T-helper 1 cell treated with Interleukin-12 subunit alpha and Interleukin-12 subunit beta and Interleukin-4 antibody, amounts not matched to agents 30 ng/mL and 1 ng/mL, for 36 hours (primary cell): ENCODE measurements at regions not wholly inside any gene's neighbourhood (a gene's known extent, or its start where the extent isn't known, plus 50 kb on each side); places are given as distances from the start of the nearest gene placed in this dataset.

Source experiments
- intact Hi-C: fragments of 100-400 bp; cut with micrococcal nuclease; formaldehyde crosslinking; loops from one replicate; pipeline ENCODE4 v1.15.1; 2024

DNA sequence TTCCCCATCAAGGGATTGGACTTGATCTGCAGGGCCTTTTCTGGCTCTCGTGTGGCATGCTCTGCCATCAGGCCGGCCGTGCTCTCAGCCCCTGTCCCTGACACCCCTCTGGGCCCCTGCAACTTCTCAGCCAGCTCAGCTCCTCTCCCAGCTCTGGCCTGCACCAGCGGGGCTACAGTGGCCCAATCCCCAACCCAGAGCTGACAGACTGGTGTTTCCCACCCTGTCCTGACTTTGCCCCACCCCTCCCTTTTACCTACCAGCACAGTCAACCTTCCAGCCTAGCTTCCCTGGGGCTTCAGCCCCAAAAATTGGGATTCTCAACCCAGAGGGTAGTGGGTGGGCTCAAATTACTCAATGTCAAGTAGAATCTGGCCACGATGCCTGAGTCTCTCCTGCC, 149.3 kb downstream of the SYF2 start:
- intact Hi-C loops, result no loop called here

DNA sequence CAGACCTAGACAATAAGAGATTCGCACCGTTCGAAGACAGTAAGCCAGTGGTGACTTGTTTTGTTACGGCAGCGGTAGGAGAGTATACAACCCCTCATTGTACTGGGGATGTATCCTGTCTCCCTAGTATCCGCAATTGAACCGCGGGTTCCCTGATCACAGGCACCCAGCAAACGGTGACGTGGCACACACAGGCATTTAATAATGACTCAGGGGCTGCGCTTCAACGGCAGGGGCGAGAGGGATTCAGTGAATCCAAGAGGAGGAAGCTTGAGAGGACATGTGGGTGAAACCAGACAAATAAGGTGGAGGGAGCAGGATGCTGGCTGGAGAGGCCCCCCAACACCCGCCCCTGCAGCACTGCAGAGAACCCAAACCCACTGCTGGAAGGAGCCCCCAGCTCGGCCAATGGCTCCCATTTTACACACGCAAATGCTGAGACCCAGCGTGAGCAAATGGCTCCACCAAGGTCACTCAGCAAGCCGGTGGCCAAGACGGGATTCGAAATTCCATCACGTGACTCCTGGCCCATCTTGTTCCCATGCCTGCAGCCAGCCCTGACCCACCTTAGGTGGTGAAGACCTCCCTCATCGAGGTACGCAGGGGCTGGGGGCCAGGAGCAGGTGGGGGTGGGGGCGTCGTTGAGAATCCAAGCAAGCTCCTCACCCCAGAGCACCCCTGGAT, 149.9 kb downstream of the SYF2 start:
- intact Hi-C loops, result no loop called here

DNA sequence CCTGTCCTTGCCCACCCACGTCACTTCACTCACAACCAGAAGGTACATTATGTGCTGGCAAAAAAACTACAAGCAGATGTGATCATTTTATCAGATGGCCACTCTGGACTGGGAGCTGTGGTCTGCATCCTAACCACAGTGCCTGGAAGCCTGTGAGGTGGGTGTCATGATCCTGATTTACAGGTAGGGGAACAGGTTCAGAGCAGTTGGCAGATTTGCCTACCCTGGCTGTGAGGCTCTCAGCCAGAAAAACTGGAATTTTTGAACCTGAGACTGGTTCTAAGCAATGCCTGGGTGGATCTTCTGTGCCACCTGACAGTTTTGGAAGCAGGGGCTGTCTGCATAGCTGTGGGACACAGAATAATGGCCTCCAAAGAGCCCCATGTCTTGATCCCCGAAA, 150.8 kb downstream of the SYF2 start:
- intact Hi-C loops, result no loop called here

DNA sequence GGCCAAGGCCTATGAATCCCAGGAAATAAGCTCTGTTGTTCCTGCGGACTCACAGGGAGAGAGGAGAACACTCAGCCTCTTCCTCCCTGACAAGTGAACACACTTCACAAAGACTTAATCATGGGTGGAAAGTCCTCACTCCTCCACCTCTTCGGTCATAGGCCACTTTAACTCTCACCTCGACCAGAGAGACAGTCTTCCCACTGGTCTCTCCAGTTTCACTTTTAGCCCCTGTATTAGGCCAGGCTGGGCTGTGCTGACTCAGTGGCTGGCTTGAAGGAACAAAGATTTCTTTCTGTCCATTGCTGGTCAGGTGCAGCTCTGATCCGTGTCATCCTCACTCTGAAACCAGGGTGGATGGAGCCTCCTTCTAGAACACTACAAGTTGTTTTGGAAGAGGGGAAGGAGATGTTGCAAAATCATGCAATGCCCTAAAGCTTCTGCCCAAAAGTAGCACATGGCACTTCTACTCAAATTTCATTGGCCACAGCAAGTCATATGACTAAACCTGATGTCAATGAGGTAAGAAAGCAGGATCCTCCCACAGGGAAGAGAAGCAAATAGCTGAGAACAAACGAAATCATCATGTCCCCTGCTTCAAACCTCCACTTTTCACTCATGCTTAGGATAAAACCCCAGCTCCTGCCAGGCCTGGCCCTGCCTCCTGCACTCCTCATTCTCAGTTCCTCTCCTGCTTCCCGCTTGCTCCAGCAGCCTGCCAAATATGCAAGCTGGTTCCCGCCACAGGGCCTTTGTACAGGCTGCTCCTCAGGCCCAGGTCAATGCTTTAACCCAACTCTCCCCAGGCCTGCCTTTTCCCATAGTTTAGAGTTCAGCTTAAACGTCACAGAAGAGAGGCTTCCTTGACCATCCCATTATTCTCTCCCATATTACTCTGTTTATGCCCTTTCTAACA, 150.5 kb upstream of the RUNX3 start:
- intact Hi-C loops, result no loop called here

DNA sequence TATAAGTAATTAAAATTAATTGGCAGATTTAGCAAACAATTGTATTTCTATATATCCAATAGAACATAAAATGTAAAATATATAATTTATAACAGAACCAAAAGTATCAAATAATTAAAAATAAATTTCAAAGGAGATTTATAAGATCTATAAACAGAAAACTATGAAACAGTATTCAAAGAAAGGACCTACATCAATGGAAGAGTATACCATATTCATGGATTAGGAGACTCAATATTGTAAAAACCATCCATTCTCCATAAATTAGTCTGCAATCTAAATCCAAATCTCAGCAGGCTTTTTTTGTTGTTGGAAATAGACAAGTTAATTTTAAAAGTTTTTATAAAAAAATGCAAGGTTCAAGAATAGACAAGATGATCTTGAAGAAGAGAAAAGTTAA, 149.0 kb upstream of the RUNX3 start:
- intact Hi-C loops, result no loop called here

DNA sequence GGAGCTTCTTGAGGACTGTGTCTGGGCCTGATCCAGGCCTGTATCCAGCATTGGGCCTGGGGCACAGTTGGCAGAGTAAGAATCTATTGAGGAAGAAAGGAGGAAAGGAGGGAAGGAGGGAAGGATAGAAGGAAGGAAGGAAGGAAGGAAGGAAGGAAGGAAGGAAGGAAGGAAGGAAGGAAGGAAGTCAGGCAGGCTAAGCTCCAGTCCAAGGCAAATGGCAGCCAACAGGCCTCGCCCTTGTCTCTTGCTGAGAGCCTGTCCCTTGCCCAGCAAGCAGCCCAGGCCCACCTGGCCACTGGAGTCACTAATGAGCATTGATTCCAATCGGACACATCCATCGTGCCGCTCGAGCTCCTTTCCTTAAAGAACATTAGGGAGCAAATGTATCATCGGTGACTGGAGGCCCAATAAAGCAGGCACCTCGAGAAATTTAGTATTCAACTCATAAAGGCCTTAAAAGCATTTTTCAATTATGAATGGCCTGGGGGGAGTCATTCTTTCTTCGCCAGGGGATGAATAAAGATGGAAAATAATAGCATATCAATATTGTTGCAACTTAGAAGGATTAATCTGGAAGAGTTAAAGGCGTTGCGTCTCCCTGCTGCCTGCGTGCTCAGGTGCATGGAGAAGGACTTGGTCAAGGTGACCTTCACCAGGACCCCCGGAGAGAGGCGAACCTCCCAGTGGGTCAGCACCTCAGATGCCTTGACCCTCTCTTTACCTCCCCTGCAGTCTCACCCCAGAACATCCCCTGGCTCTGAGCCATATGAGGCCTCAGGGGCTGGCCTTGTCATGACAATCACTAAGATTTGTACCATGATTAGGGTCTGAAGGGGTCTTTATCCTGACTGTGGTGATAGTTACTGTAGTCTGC, 144.5 kb upstream of the RUNX3 start:
- intact Hi-C loops, result no loop called here

DNA sequence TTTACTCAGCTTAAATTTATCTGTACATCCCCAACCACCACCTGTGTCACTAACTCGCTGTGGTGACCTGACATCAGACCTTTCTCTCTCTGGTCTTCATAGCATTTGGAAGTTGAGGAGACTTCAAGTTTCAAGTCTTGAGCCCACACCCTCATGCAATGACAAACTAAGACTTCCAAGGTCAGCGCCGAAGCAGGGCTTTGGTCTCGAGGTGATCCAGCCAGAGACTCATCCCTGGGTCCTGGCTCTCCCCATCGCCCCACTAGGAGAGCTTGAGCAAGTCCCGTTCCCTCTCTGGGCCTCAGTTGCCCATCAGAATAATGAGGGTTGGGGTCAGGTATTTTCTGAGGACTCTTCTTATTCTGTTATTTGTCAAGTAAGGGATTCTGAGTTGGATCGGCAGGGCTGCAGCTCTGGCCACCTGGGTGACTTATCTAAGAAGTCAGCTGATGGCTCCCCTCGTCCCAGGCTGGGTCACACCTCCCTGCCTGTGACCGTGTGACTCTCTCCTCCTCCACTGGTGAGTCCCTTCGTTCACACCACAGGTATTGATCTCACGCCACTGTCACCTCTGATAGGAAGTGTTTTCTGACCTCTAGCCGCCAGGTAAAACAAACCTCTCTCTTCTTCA, 143.7 kb upstream of the RUNX3 start:
- intact Hi-C loops, result no loop called here

DNA sequence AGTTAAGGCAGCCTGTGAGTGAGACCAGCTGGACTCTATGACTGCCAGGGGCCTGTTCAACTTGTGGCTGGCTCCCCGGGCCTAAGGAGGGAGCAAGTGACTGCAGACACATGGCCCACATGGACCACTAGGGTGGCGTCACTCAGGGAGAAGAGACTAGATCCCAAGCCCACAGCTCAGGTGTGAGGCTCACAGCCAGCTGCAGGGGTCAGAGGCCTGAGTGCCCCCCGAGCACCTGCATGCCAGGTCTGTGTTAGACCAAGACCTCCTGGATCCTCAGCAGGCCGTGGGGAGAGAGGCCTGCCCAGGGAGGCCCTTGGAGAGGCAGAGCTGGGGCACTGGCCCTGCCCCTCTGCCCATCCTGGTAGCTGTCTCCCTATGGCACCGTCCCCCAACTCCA, 142.4 kb upstream of the RUNX3 start:
- intact Hi-C loops, result no loop called here

DNA sequence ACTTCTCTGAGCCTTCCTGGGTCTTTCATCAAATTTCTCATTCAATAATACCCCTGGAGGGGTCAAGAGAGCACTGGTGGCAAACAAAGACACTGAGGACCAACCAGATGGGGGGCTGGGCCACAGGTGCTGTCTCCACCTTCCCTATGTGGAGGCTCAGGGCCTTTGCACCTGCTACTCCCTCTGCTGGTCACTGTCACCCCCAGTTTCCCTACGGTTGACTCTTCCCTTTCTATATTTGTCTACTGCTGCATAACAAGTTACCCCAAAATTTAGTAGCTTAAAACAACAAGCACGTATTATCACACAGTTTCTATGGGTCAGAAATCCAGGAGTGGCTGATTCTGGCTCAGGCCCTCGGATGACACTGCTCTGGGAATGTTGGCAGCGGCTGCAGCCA, 138.8 kb upstream of the RUNX3 start:
- intact Hi-C loops, result no loop called here

DNA sequence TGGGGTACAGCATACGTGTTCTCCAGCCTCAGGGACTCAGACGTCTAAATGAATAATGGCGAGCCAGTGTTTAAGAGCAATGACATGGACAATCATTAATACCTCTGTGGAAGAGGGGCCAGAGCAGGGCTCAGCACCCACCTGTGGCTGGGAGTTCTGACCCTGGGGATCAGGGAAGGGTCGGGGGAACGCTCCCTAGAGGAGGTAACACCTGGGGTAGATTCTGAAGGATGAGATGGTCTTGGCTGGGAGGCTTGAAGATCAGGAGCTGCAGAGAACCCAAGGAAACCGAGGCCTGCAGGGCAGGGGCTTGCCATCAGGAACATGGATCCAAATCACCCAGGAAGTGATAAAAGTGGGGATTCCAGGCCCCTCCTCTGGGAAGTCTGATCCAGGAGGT, 138.2 kb upstream of the RUNX3 start:
- intact Hi-C loops, result no loop called here

DNA sequence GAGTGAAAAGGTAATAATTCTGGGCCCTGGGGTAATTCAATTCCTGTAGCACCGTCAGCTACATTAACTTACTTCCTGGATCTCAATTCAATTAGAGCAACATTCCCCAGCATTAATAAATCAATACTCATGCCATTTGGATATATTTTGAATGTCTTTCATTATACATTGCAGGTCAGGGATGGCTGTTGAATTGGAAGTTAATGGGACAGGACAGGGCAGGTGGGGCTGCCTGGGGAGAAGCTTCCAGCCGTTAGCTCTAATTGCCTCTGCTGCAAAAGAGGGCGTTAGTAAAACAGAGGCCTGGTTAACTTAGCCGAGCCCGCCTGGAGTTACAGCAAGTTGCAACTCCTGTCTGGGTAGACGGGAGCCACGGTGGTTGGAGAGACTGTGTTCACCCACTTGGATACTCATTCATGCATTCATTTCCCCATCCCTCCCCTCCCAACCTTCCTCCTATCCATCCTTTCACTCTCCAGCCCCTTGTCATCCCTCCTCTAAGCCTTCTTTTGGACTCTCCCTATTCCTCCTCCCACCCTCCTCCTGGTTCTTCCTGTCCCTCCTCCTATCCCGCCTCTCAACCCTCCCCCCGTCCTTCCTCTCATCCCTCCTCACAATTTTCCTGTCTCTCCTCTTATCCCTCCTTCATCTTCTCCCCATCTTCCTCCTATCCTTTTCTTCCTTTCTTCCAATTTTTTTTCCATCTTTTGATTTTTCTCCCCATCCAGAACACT, 137.6 kb upstream of the RUNX3 start:
- intact Hi-C loops, result no loop called here

DNA sequence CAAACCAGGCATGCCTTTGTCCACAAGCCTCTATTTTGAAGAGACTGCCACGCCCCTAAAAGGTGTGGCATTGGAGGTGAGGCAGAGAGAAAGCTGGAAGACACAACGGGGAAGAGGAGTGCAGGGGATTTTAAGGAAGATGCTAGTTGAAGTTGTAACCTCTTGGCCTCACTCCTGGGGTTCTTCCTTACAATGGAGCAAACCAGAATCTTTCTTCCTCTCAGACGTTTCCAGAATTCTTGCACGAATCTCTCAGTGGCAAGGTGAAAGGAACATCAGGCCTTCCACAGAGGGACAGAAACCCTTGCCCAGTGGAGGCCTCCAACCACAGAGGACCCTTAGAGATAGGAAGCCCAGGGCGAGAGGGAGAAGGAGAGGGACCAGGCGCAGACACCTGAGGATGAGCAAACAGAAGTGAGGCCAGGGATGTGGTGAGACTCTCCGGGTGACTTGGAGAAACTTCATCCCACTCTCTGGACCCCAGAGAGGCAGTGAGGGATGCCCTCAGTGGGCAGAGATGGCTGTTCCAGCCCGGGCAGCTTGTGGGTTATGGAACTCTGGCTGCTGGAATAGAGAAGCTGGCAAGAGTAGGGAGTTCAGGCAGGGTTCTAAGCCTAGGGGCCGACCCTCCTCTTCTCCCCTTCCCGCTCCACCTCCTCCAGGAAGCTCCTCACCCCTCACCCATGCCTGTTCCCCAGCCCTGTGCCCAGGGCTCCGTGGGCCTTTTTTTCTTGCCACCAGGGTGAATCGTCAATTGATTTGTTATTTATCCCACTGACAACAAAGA, 136.8 kb upstream of the RUNX3 start:
- intact Hi-C loops, result no loop called here

DNA sequence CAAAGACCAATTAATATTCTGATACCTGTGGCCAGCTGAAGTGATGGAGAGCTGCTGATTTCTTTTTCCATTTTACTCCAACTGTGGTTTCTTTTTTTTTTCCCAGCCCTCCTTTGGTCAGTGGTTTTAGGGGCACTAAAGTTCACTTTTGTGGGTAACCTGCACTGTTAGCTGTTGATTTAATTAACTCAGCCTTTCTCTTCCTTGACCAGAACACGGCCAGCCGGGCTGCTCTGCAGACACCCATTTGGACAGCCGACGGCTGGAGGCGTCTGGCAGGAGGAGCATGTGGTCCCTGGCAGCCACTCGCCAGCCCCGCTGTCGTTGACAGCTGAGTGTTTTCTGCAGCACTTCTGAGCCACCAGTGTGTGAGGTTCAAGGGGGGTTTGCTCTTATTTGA, 136.2 kb upstream of the RUNX3 start:
- intact Hi-C loops, result no loop called here

DNA sequence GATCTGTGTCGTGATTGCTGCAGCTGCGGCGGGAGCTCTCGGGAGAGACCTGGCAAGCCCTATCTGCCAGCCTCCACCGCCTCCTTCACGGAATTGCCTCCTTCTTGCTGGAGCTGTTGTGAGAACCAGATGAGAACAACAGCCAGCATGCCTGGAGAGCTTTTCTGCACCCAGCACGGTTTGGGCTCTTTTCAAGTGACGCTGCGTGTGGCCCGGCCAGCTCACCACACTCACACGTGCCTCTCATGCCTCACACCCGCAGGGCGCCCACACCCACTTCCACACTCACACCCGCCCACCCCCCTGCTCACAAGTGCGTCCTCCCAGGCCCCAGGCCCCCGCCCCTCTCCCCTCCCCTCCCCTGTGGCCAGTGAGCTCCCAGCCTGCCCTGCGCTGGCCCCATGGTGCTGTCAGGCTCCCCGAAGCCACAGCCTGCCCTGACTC, 135.7 kb upstream of the RUNX3 start:
- intact Hi-C loops, result no loop called here

DNA sequence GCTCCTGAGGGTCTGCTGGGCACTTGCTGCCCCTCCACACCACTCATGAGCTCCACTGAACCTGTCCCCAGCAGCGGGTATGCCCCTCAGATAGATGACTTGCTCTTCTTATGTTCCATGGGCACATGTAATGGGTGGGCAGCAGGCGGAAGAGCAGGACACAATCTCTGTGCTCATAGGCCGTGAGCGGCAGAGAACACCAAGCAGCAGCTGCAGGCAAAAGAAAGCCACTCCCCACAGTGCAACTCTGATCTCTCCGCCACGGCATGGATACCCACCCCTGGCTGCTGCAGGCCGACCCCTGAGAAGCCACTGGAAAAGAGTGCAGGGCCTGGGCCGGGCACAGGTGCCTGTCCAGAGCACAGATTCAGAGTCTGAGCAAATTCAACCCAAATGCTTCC, 135.2 kb upstream of the RUNX3 start:
- intact Hi-C loops, result no loop called here

DNA sequence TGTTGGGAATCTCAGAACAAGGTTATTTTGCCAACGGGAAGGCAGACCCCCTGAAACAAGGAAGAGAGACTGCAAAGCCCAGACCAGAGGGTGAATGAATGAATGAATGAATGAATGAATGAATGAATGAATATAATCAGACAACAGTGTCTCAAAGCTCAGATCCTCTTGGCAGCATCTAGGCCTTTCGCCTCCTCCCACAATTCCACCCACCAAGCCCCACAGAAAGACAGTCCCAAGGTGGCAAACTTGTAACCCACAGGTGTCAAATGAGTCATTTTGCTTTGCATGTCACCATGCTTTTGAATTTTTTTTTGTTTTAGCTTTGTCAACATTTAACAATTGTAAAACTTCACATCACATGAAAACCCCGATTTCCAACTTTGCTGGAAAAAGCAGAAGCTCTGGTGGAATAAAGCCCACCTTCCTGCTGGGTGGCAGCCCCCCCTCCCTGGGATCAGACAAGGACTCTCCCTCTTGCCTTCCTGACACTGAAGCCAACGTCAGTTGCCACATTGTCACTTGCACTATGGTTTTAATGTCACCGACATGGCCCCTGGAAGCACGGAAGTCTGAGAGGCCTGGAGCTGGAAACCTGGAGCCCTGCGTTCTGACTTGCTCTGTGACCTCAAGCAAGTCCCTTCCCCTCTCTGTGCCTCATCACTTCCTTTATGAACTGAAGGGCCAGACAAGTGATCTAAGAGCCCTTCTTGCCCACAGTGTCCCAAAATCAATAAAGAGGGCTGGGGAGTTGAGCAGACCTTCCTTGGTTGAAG, 134.6 kb upstream of the RUNX3 start:
- intact Hi-C loops, result loop anchor here (5.0 kb wide), 1 partner anchor 33 kb away; no protein-coding TSS in a partner anchor

DNA sequence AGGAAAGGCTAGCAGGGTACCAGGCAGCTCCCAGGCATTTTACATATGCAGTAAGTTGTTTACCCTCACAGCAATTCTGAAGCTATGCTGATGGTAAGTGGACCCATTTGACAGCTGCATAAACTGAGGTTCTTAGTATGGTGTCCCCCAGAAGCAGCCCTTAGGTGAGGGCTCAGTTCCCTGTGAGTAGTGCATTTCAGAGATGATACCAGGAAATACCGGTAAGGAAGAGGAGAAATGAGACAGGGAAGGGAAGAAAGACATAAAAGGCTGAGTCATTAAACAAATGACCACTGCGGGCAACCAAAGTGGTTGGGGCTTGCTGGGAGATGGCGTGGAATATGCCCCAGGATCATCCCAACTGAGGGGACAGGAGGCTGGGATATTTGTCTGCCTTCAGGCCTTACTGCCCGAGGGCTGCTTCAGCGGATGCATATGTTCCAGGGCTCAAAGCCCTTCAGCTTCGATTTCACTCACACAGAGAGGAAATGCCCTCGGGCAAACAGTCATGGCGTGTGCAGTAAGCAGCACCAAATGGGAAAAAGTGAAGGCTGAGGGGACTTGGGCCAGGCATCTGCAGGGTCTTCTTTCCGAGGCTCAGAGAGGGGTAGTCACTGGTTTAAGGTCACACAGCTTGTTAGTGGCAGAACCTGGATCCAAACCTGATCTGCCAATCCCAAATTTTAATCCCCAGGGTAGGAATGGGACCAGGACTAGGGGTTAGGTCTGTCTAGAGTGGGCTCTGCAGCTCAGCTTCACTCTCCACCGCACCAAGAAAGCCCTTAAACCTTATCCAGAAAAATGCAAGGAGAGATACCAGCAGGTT, 133.7 kb upstream of the RUNX3 start:
- intact Hi-C loops, result loop anchor here (5.0 kb wide), 1 partner anchor 33 kb away; no protein-coding TSS in a partner anchor
